ENCODE measurements at regions not wholly inside any gene's neighbourhood (a gene's known extent, or its start where the extent isn't known, plus 50 kb on each side); places are given as distances from the start of the nearest gene placed in this dataset.
"Not testable (repeated sequence)": the region's sequence is repeated elsewhere in the genome, so short reads cannot be mapped to it uniquely, and the experiment has no call there.

GRCh38 chr7:55310287-55311025 is 54.7 kb upstream of the LANCL2 start:
- H3K4ac ChIP-seq (ENCODE audit: low read depth, low read length), result no peak overlapping the region
- H3K4me2 ChIP-seq (ENCODE audit: insufficient read depth, insufficient read length, low read length), result no peak overlapping the region
- no peak overlapping the region for H2AFZ ChIP-seq (ENCODE audit: low read length)
- no peak overlapping the region for H2BK5ac ChIP-seq (ENCODE audit: insufficient read length, low read length)
- no peak overlapping the region for H3K14ac ChIP-seq (ENCODE audit: insufficient read depth, low read length)
- H3K79me2 ChIP-seq (ENCODE audit: insufficient read depth, low read length), result no peaks in the 10 kb centered on the region
- no peaks in the 10 kb centered on the region for H3K9me3 ChIP-seq (ENCODE audit: control insufficient read depth, low read depth, low read length)
- H2BK120ac ChIP-seq (ENCODE audit: low read depth, low read length, poor library complexity, severe bottlenecking), result no peak overlapping the region
- Mint-ChIP-seq H3K4me1 (peaks cover 16 to 26% of the 10 kb centered on the region in 2 experiments), H3K4me3 (no peak overlapping the region), H3K9me3 (peaks cover 24% of the 10 kb centered on the region in 2 experiments), H3K36me3 (ENCODE audit: insufficient read depth in 1 of 3, low read depth in 3 of 3) (peaks cover 14 to 18% (median 15%) of the 10 kb centered on the region in 3 experiments), H3K27me3 (ENCODE audit: low read depth) (peaks cover 4% of the 10 kb centered on the region), H3K27ac (peak overlapping the region in 1 of 3 experiments; percentile 26; a peak in 2 of 7 replicates)
- no peak overlapping the region for H3T11ph ChIP-seq (ENCODE audit: low read length)
- H3K23ac ChIP-seq (ENCODE audit: insufficient read length, low read depth, low read length), result no peak overlapping the region
- H4K8ac ChIP-seq (replicated peaks; ENCODE audit: insufficient read length, low read depth, low read length), result no peak overlapping the region
- no CpG with 5 or more reads among the region's 8 CpGs for WGBS (ENCODE audit: extremely low coverage, insufficient read length, low lambda C conversion rate)
- H3K27me3 ChIP-seq (ENCODE audit: insufficient read depth, low read length), result no peaks in the 10 kb centered on the region; the same call in 1 of the 2 replicates
- H3K4me1 ChIP-seq (ENCODE audit: insufficient read depth, low read length), result no peaks in the 10 kb centered on the region
- no peak overlapping the region for H2BK20ac ChIP-seq (ENCODE audit: low read depth, low read length, poor library complexity, severe bottlenecking)
- no peak overlapping the region for H3K9ac ChIP-seq (ENCODE audit: extremely low read depth, insufficient read length, low read length)
- no peak overlapping the region for H4K91ac ChIP-seq (ENCODE audit: insufficient read length, low read depth, low read length)
- H2AK5ac ChIP-seq (ENCODE audit: insufficient read length, low read length), result no peak overlapping the region
- H2BK15ac ChIP-seq (ENCODE audit: low read depth, low read length), result no peak overlapping the region
- H2BK12ac ChIP-seq (ENCODE audit: insufficient read length, low read depth, low read length), result no peak overlapping the region
- no peak for DNase-seq
- H4K5ac ChIP-seq (ENCODE audit: insufficient read length, low read depth, low read length), result no peak overlapping the region
- no peaks in the 10 kb centered on the region for H3K79me1 ChIP-seq (ENCODE audit: insufficient read depth, low read depth, low read length, poor library complexity, severe bottlenecking)
- no peaks in the 10 kb centered on the region for H3K23me2 ChIP-seq (ENCODE audit: insufficient read length, low read depth, low read length, poor library complexity, severe bottlenecking)
- H4K20me1 ChIP-seq (ENCODE audit: control insufficient read depth, insufficient read depth, insufficient read length), result peaks cover 2% of the 10 kb centered on the region
- H3K27ac ChIP-seq (ENCODE audit: insufficient read length, low read depth, low read length), result no peak overlapping the region
- H3K18ac ChIP-seq (ENCODE audit: insufficient read length, low read depth, low read length), result no peak overlapping the region
- no peak for TF ChIP-seq CTCF (conservative IDR thresholded peaks at IDR 0.05)
- H3K56ac ChIP-seq (ENCODE audit: insufficient read length, low read depth, low read length), result no peak overlapping the region

- not testable (repeated sequence) for H4K91ac ChIP-seq (ENCODE audit: insufficient read length, low read depth, low read length); H2BK120ac ChIP-seq (ENCODE audit: low read depth, low read length, poor library complexity, severe bottlenecking); H3K79me1 ChIP-seq (ENCODE audit: insufficient read depth, low read depth, low read length, poor library complexity, severe bottlenecking); H3K23me2 ChIP-seq (ENCODE audit: insufficient read length, low read depth, low read length, poor library complexity, severe bottlenecking); H3K4ac ChIP-seq (ENCODE audit: low read depth, low read length); H3T11ph ChIP-seq (ENCODE audit: low read length); H3K56ac ChIP-seq (ENCODE audit: insufficient read length, low read depth, low read length); H3K4me2 ChIP-seq (ENCODE audit: insufficient read depth, insufficient read length, low read length); H2AK5ac ChIP-seq (ENCODE audit: insufficient read length, low read length); H3K27ac Mint-ChIP-seq; H3K18ac ChIP-seq (ENCODE audit: insufficient read length, low read depth, low read length); H4K20me1 ChIP-seq (ENCODE audit: control insufficient read depth, insufficient read depth, insufficient read length); H4K8ac ChIP-seq (replicated peaks; ENCODE audit: insufficient read length, low read depth, low read length); H2BK20ac ChIP-seq (ENCODE audit: low read depth, low read length, poor library complexity, severe bottlenecking); H2BK12ac ChIP-seq (ENCODE audit: insufficient read length, low read depth, low read length); H3K27me3 ChIP-seq (ENCODE audit: insufficient read depth, low read length); H3K4me1 ChIP-seq (ENCODE audit: insufficient read depth, low read length); H3K9ac ChIP-seq (ENCODE audit: extremely low read depth, insufficient read length, low read length); H4K5ac ChIP-seq (ENCODE audit: insufficient read length, low read depth, low read length); H3K27me3 Mint-ChIP-seq (ENCODE audit: low read depth); H3K79me2 ChIP-seq (ENCODE audit: insufficient read depth, low read length); H2BK15ac ChIP-seq (ENCODE audit: low read depth, low read length); H3K14ac ChIP-seq (ENCODE audit: insufficient read depth, low read length); H3K27ac ChIP-seq (ENCODE audit: insufficient read length, low read depth, low read length); H2BK5ac ChIP-seq (ENCODE audit: insufficient read length, low read length); DNase-seq; H3K23ac ChIP-seq (ENCODE audit: insufficient read length, low read depth, low read length); H2AFZ ChIP-seq (ENCODE audit: low read length); H3K4me3 Mint-ChIP-seq; H3K9me3 ChIP-seq (ENCODE audit: control insufficient read depth, low read depth, low read length)
- H3K4me1 Mint-ChIP-seq, result peaks cover 14 to 24% of the 10 kb centered on the region in 2 experiments
- H3K36me3 Mint-ChIP-seq (ENCODE audit: insufficient read depth in 1 of 3, low read depth in 3 of 3), result peaks cover 14 to 18% (median 15%) of the 10 kb centered on the region in 3 experiments
- no CpG with 5 or more reads among the region's 27 CpGs for WGBS (ENCODE audit: extremely low coverage, insufficient read length, low lambda C conversion rate)
- H3K9me3 Mint-ChIP-seq, result peaks cover 24% of the 10 kb centered on the region in 2 experiments
These were observed 53.2 kb upstream of the LANCL2 start for GRCh38 chr7:55311892-55312291.

Data from H9 (cell line).